Uterus (tissue), 2 donors: ENCODE measurements at regions not wholly inside any gene's neighbourhood (a gene's known extent, or its start where the extent isn't known, plus 50 kb on each side); places are given as distances from the start of the nearest gene placed in this dataset.

ENCODE experiments used
- CTCF ChIP-seq, 4 experiments: fragments of 200-600 bp in 2 of 4; fragments of 450-650 bp in 2 of 4; sonication (generic) in 2 of 4; IDR thresholded peaks; one replicate each; pipeline ENCODE4 v1.5.1; 2016 to 2019; ENCODE audit warnings: antibody characterized with exemption in 4 of 4, mild to moderate bottlenecking in 2 of 4, moderate library complexity in 1 of 4
- POLR2A ChIP-seq, 2 donors: fragments of 450-650 bp; IDR thresholded peaks; one replicate each; pipeline ENCODE4 v1.6.1; 2016; ENCODE audit warnings: antibody characterized with exemption in 2 of 2, mild to moderate bottlenecking in 1 of 2, moderate library complexity in 1 of 2

- TF ChIP-seq CTCF (IDR thresholded peaks at IDR 0.05) (no peak), POLR2A (IDR thresholded peaks at IDR 0.05) (no peak)
Measured at GRCh38 chr13:89027694-89028306, 1356.6 kb downstream of the SLITRK5 start.
